NCI-H1417 (cell line): ENCODE measurements at regions not wholly inside any gene's neighbourhood (a gene's known extent, or its start where the extent isn't known, plus 50 kb on each side); places are given as distances from the start of the nearest gene placed in this dataset.

Experiments used
- DNase-seq, 3 experiments: peaks; one replicate each; lab custom pipeline; 2025; lab: John Stamatoyannopoulos, UW

GRCh38 chr4:54359919-54360650 is 131.0 kb downstream of the PDGFRA start:
- peak in 1 of 3 experiments; percentile 29 for DNase-seq

DNA sequence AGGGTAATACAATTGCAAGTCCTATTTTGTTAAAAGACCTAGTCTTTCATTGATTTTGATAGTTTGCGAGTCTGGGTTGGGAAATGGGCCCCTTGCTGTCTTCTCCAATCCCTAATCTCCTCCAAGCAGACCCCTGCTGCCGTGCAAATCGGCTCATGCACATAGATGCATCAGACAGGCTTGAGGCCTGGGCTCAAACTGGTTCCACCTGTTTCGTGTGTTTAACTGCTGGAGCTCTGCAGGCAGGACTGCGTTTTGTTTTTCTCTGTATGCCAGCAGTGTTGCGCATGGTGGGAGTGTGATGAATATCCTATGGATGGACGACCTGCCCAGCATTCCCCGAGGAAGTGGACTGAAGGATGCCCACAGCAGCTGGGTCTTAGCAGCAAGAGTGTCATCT is 133.9 kb downstream of the PDGFRA start:
- DNase-seq = peak in 1 of 3 experiments; percentile 6

- DNase-seq = no peak
Measured at GRCh38 chr4:54365691-54366090, 136.6 kb downstream of the PDGFRA start.

GRCh38 chr4:54367059-54367458 is 138.0 kb downstream of the PDGFRA start:
- no peak for DNase-seq

DNA sequence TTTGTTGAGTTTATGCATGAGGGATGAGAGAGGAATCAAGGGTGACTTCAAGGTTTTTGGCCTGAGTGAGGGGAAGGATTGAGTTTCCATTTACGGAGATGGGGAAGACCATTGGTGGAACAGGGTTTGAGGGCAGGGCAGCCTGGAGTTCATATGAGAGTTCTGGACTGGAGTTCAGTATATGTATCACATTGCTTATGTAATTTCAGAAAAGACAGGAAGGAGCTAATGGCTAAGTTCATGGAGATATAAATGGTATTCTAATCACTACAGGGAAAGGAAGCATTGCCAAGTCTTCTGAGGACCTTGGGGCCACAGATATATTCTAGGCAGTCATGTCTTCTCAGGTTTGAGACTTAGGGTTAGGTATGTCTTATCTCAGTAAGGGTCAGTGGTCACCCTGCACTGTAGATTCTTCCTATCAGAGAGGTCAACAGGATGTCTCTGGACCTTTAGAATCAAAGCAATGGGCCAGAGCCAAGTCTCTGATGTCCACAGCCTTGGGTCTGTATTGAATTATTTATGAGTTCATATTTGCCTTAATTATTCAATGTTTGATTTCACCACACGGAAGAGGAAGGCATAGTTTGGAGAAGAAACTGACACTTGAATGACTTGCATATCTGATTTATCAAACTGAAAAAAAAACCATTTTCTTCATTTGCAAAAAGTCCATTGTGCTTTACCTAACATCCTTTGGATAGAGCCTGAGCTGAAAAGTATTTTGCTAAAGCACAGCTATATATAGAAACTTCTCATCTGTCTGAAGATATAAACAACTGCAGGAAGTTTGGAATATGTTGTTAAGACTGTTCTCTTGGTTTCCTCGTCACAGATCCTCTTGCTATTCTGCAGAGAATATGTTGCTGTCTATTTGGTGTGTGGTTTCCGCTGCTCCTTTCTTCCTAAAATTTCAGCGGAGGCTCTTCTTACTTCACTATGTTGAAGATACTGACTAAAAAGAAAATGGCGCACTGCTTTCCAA is 139.5 kb downstream of the PDGFRA start:
- DNase-seq = no peak

DNA sequence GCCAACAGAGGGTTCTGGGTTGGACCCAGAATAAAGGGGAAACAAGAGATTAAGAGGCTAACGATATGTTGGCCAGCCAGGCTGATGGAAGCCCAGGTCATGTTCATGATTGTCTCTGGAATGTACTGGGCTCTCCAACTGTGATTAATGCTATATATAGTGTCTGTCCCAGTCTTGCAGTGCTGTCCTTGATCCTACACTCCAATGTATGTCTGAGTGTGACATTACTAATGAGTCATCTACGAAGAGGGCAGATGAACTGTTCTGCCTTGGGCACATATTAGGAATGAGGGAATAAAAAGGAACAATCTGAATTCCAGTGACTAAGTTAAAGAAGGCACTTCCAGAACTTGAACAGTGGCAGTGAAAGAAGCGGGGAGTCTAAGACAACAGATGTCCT is 142.1 kb downstream of the PDGFRA start:
- no peak for DNase-seq

DNA sequence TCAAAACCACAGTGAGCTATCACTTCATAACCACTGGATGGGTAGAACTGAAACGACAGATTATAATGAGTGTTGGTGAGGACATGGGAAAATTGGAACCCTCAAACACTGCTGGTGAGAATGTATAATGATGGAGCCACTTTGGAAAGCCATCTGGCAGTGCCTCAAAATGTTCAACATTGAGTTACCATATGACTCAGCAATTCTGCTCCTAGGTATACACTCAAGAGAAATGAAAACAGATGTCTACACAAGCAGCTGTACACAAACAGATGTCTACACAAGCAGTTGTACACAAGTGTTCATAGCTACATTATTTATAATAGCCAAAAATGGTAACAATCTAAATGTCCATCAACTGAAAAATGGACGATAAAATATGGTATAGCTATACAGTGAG is 143.9 kb downstream of the PDGFRA start:
- no peak for DNase-seq

GRCh38 chr4:54373718-54374210 is 144.7 kb downstream of the PDGFRA start:
- no peak for DNase-seq

GRCh38 chr4:54378461-54378860 is 149.4 kb downstream of the PDGFRA start:
- no peak for DNase-seq

GRCh38 chr4:54384152-54384551 is 155.1 kb downstream of the PDGFRA start:
- no peak for DNase-seq

GRCh38 chr4:54384563-54384962 is 155.5 kb downstream of the PDGFRA start:
- DNase-seq = peak; percentile 12 to 62 (median 59)

DNA sequence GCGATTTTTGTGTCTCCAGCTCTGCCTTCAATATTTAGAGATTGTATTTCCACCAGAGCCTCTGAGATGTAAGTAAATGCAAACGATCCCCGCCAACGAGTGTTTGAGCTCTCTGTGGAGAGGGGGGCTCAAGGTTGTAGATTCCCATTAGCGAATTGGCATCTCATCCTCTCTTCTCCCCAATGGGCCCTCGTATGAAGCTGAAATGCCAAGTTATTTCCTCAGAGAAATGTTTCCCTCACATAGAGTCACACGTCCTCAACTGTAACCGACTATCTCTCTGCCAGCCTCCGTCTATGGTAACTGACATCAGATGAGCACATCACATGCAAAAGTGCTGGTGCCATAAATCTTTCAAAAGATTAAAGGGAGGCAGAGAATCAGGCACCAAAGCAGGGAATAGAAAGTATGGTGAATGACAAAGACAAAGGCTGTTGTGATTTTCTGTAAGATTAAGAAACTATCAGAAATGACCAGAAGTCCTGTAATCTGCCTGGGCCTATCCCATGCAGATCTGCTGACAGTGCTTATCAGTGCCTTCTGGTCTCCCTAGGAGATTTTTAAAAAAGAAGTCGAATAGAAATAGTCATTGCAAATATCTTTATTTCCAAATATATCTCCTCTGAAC is 157.1 kb downstream of the PDGFRA start:
- DNase-seq = no peak

GRCh38 chr4:54386693-54387092 is 157.6 kb downstream of the PDGFRA start:
- no peak for DNase-seq

DNA sequence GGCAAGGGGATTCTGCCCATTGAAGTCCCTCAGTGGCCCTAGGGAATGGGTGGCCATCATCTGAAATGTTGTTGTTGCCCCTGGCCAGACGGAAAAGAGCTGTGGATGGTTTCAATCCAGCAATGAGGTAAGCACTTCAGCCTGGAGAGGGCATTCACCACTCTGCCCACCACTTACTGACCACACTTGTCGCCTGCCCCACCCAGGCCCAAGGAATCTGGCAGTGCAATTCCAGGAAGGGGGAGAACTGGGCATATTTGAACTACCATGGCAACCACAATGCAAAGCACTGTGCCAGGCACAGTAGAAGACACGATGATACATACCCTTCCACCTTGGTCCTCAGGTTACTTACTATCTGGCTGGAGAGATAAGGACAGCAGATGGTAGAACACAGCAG is 161.6 kb downstream of the PDGFRA start:
- DNase-seq = no peak

DNA sequence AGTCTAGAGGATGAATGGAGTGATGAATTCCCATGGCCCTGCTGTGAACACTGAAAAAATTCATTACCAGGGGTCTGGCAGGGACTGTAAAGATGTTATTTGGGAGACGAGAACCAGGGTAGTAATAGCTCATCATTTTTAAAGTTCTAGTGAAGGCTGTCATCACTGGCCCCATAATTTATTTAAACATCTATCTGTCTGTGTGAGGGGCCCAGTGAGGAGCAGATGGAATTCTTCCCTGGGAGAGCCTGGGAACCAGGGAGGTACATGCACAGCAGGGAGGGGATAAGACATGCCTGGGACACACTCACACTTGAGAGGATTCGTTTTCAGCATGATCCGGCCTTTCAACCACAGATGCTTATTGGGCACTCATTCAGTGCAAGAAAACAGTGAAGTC is 162.0 kb downstream of the PDGFRA start:
- no peak for DNase-seq

- DNase-seq = no peak
Measured at GRCh38 chr4:54392479-54392878, 163.4 kb downstream of the PDGFRA start.

- no peak for DNase-seq
Measured at GRCh38 chr4:54393243-54393642, 164.2 kb downstream of the PDGFRA start.

- DNase-seq = no peak
Measured at GRCh38 chr4:54395013-54395527, 166.0 kb downstream of the PDGFRA start.

DNA sequence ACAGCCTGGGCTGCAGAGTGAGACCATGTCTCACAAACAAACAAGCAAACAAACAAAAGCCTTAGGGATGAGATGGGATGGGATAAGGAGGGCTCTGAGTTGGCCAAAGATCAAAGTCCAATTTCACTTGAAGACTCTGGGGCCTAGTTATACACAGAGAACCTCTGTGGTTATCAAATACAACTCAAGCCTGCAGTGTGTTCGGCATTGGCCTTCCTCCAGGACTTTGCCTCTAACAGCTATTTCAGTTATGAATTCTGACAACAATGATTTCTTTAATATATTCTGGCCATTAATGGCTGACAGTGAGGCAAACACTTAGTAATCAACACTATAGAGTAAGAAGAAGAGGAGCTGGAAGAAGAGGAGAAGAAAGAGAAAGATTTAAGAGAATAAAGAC is 171.1 kb downstream of the PDGFRA start:
- no peak for DNase-seq

DNA sequence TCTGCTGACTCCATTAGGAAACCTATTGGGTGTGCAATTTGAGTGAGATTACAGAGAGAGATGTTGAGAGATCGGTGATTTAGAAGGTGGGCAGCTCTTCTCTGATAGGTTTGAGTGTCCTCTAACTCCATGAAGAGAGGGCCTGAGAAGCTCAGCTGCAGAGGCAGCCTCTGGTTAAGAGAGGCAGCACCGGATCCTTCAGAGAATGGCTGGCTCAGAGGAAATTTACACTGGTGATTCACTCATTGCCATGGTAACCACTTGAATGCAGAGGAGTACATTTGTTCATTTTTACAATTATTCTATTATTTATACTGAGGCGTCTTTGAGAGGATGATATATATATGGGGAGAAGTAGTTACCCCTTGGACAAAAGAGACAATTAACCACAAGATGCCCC is 171.7 kb downstream of the PDGFRA start:
- peak in 1 of 3 experiments; percentile 17 for DNase-seq

- no peak for DNase-seq
Measured at GRCh38 chr4:54402880-54403480, 173.9 kb downstream of the PDGFRA start.
